SK-N-SH (cell line): ENCODE measurements at regions not wholly inside any gene's neighbourhood (a gene's known extent, or its start where the extent isn't known, plus 50 kb on each side); places are given as distances from the start of the nearest gene placed in this dataset.
"Not testable (repeated sequence)": the region's sequence is repeated elsewhere in the genome, so short reads cannot be mapped to it uniquely, and the experiment has no call there.

Experiments used
- CTCF ChIA-PET: fragments of 300-600, 350-600 bp; formaldehyde crosslinking; extraction: SDS; loops from one replicate; lab custom pipeline; 2021; lab: Yijun Ruan, JAX
- POLR2A ChIA-PET: fragments of 350-600 bp; sonication (Branson Sonifier 250); formaldehyde crosslinking; extraction: SDS; loops from one replicate; lab custom pipeline; 2020; ENCODE audit warnings: antibody characterized with exemption, inconsistent platforms; lab: Yijun Ruan, JAX
- DNase-seq: peaks from one replicate; pipeline ENCODE4 v3.0.0; 2012
- H2AFZ ChIP-seq: fragments of 200-600 bp; sonication (generic); 2 replicates; pipeline ENCODE4 v1.8.1; 2016; ENCODE audit warnings: antibody characterized with exemption, mild to moderate bottlenecking, low read depth
- H3F3A ChIP-seq: fragments of 200-600 bp; sonication (generic); replicated peaks from 2 replicates; pipeline ENCODE3; 2016; ENCODE audit warnings: antibody characterized with exemption, mild to moderate bottlenecking; ENCODE audit not compliant: insufficient read depth
- H3K27ac ChIP-seq, 2 experiments: fragments of 200-500 bp in 1 of 2; fragments of 200-600 bp in 1 of 2; sonication (Bioruptor generic) in 1 of 2; sonication (generic), shearing (Covaris generic) in 1 of 2; 2 replicates each; pipeline versions ENCODE4 v1.5.1 to v1.6.1; 2014 to 2016; ENCODE audit warnings: low read depth in 2 of 2, inconsistent platforms in 1 of 2, low read length in 1 of 2, mild to moderate bottlenecking in 1 of 2, mixed read lengths in 1 of 2
- H3K27me3 ChIP-seq: fragments of 200-600 bp; sonication (generic), shearing (Covaris generic); 2 replicates; pipeline ENCODE4 v1.6.1; 2016; ENCODE audit warnings: mixed run types; ENCODE audit not compliant: insufficient read depth
- H3K36me3 ChIP-seq, 2 experiments: fragments of 200-500 bp in 1 of 2; fragments of 200-600 bp in 1 of 2; sonication (Bioruptor generic) in 1 of 2; sonication (generic) in 1 of 2; replicated peaks in 1 of 2; 2 replicates each; pipeline versions ENCODE3 to v1.5.1; 2014 to 2016; ENCODE audit warnings: low read length in 1 of 2, mild to moderate bottlenecking in 1 of 2; ENCODE audit not compliant: insufficient read depth in 2 of 2, control insufficient read depth in 1 of 2
- H3K4me1 ChIP-seq, 2 experiments: fragments of 200-500 bp in 1 of 2; fragments of 200-600 bp in 1 of 2; sonication (Bioruptor generic) in 1 of 2; sonication (generic), shearing (Covaris generic) in 1 of 2; 2 replicates each; pipeline versions ENCODE4 v1.5.1 to v1.6.1; 2014 to 2016; ENCODE audit warnings: low read depth in 1 of 2, low read length in 1 of 2, mixed run types in 1 of 2; ENCODE audit not compliant: insufficient read depth in 2 of 2, control insufficient read depth in 1 of 2
- H3K4me2 ChIP-seq: fragments of 200-600 bp; sonication (generic), shearing (Covaris generic); 2 replicates; pipeline ENCODE4 v1.6.1; 2017; ENCODE audit warnings: mixed run types
- H3K4me3 ChIP-seq, 2 experiments: fragments of 200-500 bp in 1 of 2; fragments of 200-600 bp in 1 of 2; sonication (Bioruptor generic) in 1 of 2; sonication (generic), shearing (Covaris generic) in 1 of 2; 2 replicates each; pipeline versions ENCODE4 v1.5.1 to v1.8.1; 2014 to 2016; ENCODE audit warnings: low read depth in 2 of 2, inconsistent platforms in 1 of 2, low read length in 1 of 2, mild to moderate bottlenecking in 1 of 2, mixed read lengths in 1 of 2, moderate library complexity in 1 of 2
- H3K79me2 ChIP-seq: fragments of 200-600 bp; sonication (generic); 2 replicates; pipeline ENCODE4 v1.8.1; 2017; ENCODE audit warnings: mild to moderate bottlenecking; ENCODE audit not compliant: insufficient read depth
- H3K9ac ChIP-seq: fragments of 200-600 bp; sonication (generic); 2 replicates; pipeline ENCODE4 v1.6.1; 2017; ENCODE audit warnings: mixed run types
- H3K9me2 ChIP-seq: fragments of 200-600 bp; sonication (generic); 2 replicates; pipeline ENCODE4 v1.6.1; 2017; ENCODE audit warnings: mixed run types
- H3K9me3 ChIP-seq: fragments of 200-600 bp; sonication (generic); 2 replicates; pipeline ENCODE4 v1.6.1; 2017; ENCODE audit warnings: mixed run types, mild to moderate bottlenecking, moderate library complexity
- H4K20me1 ChIP-seq: fragments of 200-600 bp; sonication (generic); 2 replicates; pipeline ENCODE4 v1.6.1; 2017; ENCODE audit warnings: mild to moderate bottlenecking, mixed run types; ENCODE audit not compliant: insufficient read depth
- EZH2phosphoT487 ChIP-seq: fragments of 200-600 bp; sonication (generic); IDR thresholded peaks from 2 replicates; pipeline ENCODE4 v1.6.1; 2017; ENCODE audit warnings: low read depth, mixed run types, mild to moderate bottlenecking, antibody characterized with exemption, moderate library complexity, borderline replicate concordance
- FOSL2 ChIP-seq: IDR thresholded peaks from 2 replicates; pipeline ENCODE4 v1.4.0; 2012; ENCODE audit warnings: low read depth, mild to moderate bottlenecking, moderate library complexity, borderline replicate concordance
- GATA2 ChIP-seq: sonication (generic); formaldehyde crosslinking; IDR thresholded peaks from 2 replicates; pipeline ENCODE4 v1.5.0; 2020; ENCODE audit warnings: mild to moderate bottlenecking, missing genetic modification reagents
- IRF3 ChIP-seq: fragments of 150-350 bp; IDR thresholded peaks from 2 replicates; pipeline ENCODE4 v1.6.1; 2016; ENCODE audit warnings: mild to moderate bottlenecking, low read depth, low read length
- JUND ChIP-seq: IDR thresholded peaks from 2 replicates; pipeline ENCODE4 v1.4.0; 2012
- MAX ChIP-seq: IDR thresholded peaks from 2 replicates; pipeline ENCODE4 v1.4.0; 2012; ENCODE audit warnings: low read depth
- RCOR1 ChIP-seq: fragments of 150-350 bp; IDR thresholded peaks from 2 replicates; pipeline ENCODE4 v1.6.1; 2017; ENCODE audit warnings: antibody characterized with exemption, low read length
- REST ChIP-seq: IDR thresholded peaks from 2 replicates; pipeline ENCODE4 v1.6.1; 2012; ENCODE audit warnings: mild to moderate bottlenecking, low read depth, low read length, moderate library complexity
- WGBS: methylation state at CpG from one replicate; pipeline ENCODE4 v1.1.6; 2017; ENCODE audit warnings: low lambda C conversion rate; 5-methylcytosine and 5-hydroxymethylcytosine counted together
- TF ChIP-seq, protein P1 (sequence below): IDR thresholded peaks from 2 replicates; pipeline ENCODE4 v1.4.0; 2012; ENCODE audit warnings: low read depth, borderline replicate concordance

- no peak for TF ChIP-seq REST
- TF ChIP-seq FOSL2 = no peak
- no peak for TF ChIP-seq EZH2phosphoT487
- TF ChIP-seq IRF3 = no peak
- TF ChIP-seq JUND = no peak
Measured at GRCh38 chr7:86089455-86089854, 554.3 kb upstream of the GRM3 start (continued).

DNA sequence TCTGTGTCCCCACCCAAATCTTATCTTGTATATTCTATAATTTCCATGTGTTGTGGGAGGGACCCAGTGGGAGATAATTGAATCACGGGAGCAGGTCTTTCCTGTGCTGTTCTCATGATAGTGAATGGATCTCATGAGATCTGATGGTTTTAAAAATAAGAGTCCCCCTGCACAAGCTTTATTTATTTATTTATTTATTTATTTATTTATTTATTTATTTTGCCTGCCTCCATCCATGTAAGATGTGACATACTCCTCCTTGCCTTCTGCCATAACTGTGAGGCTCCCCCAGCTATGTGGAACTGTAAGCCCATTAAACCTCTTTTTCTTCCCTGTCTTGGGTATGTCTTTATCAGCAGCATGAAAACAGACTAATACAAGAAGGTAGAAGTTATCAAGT lies 579.1 kb upstream of the GRM3 start:
- not testable (repeated sequence) for H3K4me3 ChIP-seq, H3K36me3 ChIP-seq
- 3% methylated on average over 1 of the region's 1 CpG for WGBS

GRCh38 chr7:86058649-86059048 lies 585.1 kb upstream of the GRM3 start:
- H3K9me2 ChIP-seq = no peaks in the 10 kb centered on the region
- H3K9me3 ChIP-seq = 0 out of 2 replicates have a peak, but pooled peaks cover 5% of the 10 kb centered on the region
- H3K36me3 ChIP-seq = no peaks in the 10 kb centered on the region
- H3K27me3 ChIP-seq = no peaks in the 10 kb centered on the region
- H3K9ac ChIP-seq = no peak overlapping the region
- no peaks in the 10 kb centered on the region for H3F3A ChIP-seq
- H3K27ac ChIP-seq = no peak overlapping the region
- no peaks in the 10 kb centered on the region for H3K4me1 ChIP-seq
- ChIA-PET CTCF (interaction anchor here (1.3 kb wide), 1 partner anchor 16 kb away, joined by 4 read pairs; no protein-coding TSS in a partner anchor), POLR2A (no interaction called here)
- H4K20me1 ChIP-seq = no peaks in the 10 kb centered on the region
- no peak for DNase-seq
- no peak for TF ChIP-seq GATA2
- TF ChIP-seq, protein P1, sequence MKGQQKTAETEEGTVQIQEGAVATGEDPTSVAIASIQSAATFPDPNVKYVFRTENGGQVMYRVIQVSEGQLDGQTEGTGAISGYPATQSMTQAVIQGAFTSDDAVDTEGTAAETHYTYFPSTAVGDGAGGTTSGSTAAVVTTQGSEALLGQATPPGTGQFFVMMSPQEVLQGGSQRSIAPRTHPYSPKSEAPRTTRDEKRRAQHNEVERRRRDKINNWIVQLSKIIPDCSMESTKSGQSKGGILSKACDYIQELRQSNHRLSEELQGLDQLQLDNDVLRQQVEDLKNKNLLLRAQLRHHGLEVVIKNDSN = no peak
- TF ChIP-seq MAX = no peak
- no peak for TF ChIP-seq IRF3
- no peak for TF ChIP-seq RCOR1
- no peaks in the 10 kb centered on the region for H3K79me2 ChIP-seq
- no peak overlapping the region for H3K4me3 ChIP-seq
- WGBS = 6% methylated on average over 3 of the region's 3 CpGs
- no peak overlapping the region for H2AFZ ChIP-seq
- H3K4me2 ChIP-seq = no peak overlapping the region

More for the DNA sequence above, 579.1 kb upstream of the GRM3 start:
- H3K4me2 ChIP-seq, H3K9me3 ChIP-seq, POLR2A ChIA-PET, H3K4me1 ChIP-seq, H3K27ac ChIP-seq, H3K79me2 ChIP-seq, H3K27me3 ChIP-seq, H3F3A ChIP-seq, H3K9me2 ChIP-seq, H2AFZ ChIP-seq, H4K20me1 ChIP-seq, DNase-seq, H3K9ac ChIP-seq: not testable (repeated sequence)
- CTCF ChIA-PET = interaction anchor here (0.6 kb wide), 1 partner anchor 310 kb away, joined by 3 read pairs; no protein-coding TSS in a partner anchor
